HG03139 (cell line): ENCODE measurements at regions not wholly inside any gene's neighbourhood (a gene's known extent, or its start where the extent isn't known, plus 50 kb on each side); places are given as distances from the start of the nearest gene placed in this dataset.
"Not testable (repeated sequence)": the region's sequence is repeated elsewhere in the genome, so short reads cannot be mapped to it uniquely, and the experiment has no call there.

Experiments used
- ATAC-seq: cut with Tn5 transposase; IDR thresholded peaks from one replicate; pipeline ENCODE4 v1.9.1; 2021; ENCODE audit not compliant: unreplicated experiment

DNA sequence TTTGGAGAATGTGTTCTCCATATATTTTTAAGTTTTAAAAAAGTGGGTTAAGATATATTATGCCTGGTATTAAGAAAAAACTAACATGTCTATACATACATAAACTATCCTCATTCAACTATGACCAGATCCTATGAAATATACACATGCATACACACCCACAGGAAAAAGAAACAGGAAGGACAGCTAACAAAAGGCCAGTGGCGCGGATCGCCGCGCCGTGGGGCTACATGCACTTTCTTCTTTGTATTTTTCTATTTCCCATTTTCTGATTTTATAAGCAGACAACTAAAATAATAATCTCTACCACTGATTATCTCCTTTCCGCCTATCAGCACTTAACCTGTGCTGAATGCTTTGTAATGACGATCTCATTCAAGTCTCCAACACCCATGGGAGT, 160.1 kb downstream of the OR4M2 start:
- ATAC-seq, result no peak

DNA sequence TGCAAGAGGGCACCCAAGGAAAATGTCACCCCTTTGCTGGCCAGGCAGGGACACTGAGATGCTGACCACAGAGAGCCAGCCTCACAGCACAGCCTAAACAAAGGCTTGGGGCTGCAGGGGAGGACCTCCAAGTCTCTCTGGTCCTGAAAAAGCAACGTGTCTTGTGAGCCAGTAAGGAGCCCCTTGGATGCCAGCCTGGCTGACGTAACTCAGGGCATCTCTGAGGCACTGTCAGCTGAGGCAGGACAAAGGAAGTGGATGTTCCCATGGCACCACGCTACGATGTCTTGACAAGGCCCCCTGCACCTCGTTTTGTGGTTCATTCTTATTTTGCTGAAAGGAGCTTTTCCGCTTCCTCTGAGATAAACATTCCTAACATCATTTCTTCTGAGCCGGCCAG, 160.7 kb downstream of the OR4M2 start:
- no peak for ATAC-seq

DNA sequence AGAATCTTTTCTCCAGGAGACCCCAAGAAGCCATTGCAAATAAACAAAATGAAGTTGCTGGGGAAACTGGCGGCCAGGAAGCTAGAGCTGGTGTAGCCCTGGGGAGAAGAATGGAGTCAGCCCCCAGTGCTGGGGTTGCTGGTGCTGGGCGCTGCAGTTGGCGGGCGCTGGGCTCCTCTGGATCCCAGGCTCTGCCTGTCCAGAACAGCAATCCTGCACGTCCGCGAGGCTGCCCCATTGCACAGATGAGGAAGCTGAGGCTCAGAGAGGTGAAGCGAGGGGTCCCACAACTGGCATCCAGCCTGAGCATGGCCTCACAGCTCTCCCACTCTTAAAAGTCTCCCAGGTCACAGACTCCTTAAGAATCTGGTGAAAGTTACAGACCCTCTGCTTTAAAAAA, 161.1 kb downstream of the OR4M2 start:
- ATAC-seq, result no peak

DNA sequence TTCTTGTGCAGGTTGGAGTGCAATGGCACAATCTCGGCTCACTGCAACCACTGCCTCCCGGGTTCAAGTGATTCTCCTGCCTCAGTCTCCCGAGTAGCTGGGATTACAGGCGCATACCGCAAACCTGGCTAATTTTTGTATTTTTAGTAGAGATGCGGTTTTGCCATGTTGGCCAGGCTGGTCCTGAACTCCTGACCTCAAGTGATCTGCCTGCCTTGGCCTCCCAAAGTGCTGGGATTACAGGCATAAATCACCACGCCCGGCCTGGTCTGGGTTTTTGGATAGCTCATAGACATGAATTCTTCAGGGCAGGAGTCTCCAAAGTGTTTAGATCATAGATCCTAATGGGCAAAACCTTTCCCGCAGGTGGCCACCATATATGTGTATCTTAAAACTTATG, 162.0 kb downstream of the OR4M2 start:
- not testable (repeated sequence) for ATAC-seq

DNA sequence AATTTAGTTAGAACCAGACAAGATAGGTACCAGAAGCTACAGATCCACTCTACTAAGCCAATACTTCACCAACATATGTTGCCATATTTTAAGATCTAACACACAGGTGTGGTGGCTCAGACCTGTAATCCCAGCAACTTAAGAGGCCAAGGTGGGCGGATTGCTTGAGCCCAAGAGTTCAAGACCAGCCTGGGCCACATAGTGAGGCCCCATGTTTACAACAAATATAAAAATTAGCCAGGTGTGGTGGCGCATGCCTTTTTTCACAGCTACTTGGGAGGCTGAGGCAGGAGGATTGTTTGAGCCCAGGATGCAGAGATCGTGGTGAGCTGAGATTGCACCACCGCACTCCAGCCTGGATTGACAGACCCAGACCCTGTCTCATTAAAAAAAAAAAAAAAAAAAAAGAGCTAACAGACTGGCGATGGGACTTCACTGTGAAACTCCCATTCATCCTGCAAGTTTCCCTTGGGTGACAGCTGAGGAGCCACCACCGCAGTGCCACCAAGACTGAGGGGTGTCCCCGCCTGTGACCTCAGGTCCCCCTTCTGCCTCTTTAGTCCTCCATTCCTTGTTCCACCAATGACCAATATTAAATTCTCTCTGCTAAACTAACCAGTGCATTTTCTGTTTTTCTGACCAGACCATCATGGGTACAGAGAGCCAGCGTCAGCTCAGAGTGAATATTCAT, 163.3 kb downstream of the OR4M2 start:
- no peak for ATAC-seq

DNA sequence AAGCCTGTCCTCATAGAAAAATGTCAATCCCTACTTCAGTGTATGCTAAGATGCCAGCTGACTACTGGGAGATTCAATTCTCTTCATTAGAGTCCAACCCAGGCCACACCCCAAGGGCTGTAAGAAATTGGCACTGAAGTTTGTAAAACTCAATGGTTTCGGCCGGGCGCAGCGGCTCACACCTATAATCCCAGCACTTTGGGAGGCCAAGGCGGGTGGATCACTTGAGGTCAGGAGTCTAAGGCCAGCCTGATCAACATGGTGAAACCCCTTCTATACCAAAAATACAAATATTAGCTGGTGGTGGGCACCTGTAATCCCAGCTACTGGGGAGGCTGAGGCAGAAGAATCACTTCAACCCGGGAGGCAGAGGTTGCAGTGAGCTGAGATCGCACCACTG, 169.2 kb downstream of the OR4M2 start:
- ATAC-seq, result not testable (repeated sequence)

DNA sequence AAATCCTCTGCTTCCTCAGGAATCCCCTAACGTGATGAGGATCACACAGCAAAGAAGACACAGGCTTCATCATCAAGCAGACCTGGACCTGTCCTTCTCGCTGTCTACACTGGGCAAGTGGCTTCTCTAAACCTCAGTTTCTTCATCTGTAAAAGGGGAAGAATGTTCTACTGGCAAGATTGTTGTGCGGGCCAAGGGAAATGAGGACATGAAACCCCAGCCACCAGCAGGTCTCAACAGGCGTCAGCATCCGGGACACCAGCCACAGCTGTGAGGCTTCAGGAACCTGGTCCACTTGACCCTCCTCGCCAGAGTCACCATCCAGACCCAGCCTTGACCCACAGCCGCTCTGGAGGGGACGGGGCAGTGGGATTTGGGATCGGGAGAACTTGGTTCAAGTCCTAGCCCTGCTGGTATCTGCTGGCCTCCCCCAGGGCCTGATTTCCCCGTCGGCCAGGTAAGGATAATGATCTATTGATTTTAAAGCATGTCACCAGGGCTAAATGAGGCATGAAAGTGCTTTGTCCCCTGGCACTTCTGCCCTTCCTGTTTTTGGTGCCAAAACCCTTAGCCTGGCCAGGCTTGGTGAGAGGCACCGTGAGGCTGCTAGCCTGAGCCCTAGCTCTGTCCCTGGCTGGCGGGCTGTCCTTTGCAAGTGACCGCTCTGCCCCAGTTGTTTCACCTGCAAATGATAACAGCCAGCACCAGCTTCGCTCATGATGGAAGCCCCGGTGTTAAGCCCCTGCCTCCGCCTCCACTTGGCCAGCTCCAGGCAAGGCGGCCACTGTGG, 170.4 kb downstream of the OR4M2 start:
- ATAC-seq, result not testable (repeated sequence)

DNA sequence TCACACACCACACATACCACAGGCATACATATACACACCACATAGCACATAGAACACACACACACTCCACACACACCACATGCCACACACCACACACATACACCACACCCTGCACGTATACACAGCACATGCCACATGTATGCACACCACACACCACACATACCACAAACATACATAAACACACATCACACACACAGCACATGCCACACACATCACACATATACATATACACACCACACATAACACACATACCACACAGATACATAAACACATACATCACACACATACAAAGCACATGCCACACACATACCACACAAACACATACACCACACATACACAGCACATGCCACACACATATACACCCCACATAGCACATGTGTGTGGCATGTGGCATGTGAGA, 171.1 kb downstream of the OR4M2 start:
- ATAC-seq, result no peak

DNA sequence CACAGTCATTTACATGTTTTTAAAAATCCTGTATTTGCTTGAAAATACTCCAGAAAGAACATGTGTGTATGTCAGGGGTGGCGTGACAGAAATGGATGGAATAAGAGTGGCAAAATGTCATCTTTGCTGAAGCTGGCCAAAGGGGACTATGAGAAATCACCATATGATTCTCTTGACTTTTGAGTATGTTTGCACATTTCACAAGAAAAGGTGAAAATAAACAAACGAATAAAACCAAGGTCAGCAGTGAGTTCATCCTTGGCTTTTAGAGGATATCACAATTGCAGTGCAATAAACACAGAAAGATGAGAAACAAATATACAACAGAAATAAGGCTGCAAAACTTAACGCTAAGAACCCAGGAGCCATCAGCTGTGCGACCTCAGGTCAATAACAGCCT, 171.7 kb downstream of the OR4M2 start:
- ATAC-seq, result not testable (repeated sequence)

DNA sequence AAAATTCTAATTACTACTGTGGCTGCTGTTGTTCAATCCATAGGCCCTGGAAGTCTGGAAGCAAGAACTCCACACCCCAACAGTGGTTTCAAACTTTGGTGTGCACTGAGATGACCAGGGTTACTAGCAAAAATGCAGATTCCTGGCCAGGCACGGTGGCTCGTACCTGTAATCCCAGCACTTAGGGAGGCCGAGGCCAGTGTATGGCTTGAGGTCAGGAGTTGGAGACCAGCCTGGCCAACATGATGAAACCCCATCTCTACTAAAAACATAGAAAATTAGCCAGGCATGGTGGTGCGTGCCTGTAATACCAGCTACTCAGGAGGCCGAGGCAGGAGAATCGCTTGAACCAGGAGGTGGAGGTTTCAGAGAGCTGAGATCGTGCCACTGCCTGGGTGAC, 172.2 kb downstream of the OR4M2 start:
- ATAC-seq, result not testable (repeated sequence)

DNA sequence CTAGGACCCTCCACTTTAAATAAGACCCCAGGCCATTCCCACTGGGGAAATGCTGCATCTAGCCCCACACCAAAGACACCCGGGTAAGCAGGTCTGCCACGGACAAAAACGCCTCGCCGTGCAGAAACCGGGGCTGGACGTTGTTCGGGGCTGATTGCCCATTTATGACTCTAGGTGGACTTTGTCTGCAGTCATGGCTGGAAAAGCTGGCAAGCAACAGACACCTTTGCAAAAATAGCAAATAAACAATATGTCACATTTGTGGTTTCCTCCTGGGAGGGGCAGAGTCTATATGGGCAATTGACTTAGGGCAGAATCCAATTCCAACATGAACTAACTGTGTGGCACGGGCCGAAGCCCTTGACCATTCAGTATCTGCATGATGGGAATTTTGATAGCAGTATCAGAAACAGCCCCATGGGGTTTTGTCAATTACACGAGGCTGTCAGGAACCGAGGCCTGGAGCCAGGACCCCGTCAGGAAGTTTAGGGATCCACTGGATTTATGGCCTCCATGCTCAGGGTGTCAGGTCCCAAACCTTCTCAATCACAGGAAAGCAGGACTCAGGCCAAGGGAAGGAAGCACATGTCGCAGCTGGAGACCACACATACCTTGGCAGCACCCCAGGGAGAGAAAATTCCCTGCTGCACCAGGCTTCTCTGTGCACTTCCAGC, 172.8 kb downstream of the OR4M2 start:
- ATAC-seq, result not testable (repeated sequence)

DNA sequence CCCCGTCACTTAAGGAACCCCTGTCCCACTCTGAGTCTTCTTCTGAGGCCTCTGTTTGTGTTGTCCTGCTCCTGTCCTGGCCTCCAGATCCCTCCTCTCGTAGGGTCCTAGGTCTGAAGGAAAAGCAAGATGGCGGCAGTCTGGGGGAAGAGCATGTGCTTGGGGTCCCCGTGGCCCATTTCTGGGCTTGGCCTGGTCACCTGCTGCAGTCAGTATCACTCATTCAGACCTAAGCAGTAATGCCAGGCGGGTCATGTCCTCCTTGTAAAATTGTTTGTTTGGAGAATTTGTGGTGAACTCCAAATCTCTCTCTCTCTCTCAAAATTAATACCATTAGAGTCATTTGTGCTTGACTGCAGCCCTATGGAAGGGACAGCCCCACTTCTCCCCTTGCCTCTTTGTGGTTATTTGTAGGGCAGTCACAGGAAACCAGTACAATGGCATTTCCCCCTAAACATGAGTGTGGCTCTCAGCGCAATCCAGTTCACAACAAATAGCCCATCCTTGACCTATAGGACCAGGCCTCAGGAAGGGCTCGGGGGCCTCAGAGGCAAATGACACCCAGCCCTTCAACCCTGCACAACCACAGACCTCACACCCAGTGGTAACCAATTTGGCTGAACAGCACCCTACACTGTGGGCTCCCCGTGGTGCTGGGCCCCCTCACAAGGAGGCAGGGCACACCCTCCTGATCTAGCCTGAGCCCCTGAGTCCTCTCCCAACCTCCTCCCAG, 173.5 kb downstream of the OR4M2 start:
- no peak for ATAC-seq

DNA sequence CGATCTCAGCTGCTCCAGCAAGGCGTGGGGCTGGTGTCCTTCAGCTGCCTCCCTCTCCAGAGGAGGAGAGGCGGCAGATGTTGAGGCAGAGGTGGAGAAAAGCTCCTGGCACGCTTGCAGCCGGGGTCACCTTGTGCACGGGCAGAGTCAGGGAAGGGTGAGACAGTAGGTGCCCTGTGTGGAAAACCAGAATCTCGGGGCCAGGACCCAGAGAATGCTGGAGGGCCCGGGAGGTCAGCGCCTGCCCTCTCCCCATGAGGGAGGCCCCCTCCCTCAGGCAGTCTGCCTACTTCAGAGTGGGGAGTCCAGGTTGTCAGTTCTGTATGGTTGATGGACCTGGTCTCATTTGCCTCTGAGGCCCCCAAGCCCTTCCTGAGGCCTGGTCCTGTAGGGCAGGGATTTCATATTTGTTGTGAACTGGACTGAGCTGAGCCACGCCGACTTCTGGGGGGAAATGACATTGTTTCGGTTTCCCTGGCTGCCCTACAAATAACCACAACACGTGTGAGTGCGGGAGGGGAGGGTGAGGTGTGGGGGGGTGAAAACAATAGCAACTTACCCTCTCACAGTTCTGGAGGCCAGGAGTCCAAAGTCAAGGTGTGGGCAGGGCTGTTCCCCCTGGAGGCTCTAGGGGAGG, 174.2 kb downstream of the OR4M2 start:
- ATAC-seq, result not testable (repeated sequence)

DNA sequence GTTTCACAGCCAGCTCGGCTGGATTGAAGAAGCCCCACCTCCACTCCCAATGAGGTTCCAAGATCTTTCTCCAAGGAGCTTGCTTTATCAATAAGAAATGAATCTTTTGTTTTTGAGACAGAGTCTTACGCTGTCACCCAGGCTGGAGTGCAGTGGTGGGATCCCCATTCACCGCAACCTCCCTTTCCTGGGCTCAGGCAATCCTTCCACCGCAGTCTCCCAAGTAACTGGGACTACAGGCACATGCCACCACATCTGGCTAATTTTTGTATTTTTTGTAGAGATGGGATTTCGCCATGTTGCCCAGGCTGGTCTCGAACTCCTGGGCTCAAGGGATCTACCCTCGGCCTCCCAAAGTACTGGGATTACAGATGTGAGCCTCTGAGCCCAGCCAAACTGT, 175.3 kb downstream of the OR4M2 start:
- ATAC-seq, result not testable (repeated sequence)

DNA sequence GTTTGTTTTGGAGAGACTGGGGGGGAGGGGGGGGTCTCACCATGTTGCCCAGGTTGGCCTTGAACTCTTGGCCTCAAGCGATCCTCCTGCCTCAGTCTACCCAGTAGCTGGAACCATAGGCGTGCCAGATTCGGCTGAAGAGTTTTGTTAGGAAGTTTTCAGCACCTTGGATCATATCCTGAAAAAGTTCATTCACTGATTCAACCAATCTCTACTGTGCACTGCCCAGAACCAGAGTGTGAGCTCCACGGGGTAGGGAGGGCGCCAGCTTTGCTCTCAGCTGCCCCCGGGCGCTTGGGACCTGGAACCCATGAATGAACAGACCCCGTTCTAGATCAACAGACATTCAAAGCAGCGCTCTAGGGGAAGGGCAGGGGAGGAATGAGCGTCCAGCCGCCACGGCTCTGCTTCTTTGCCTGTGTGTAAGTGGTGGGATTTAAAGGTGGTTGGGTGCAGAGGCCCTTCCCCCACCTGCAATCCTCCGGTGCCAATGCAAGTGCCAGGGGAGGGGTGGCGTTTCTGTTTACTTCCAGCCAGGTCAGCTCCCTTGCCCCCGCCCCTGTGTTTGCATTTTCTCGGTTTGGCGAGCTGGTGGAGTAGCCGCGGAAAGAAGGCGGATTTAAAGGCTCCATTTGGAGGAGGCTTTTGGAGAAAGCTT, 176.2 kb downstream of the OR4M2 start:
- ATAC-seq, result not testable (repeated sequence)

DNA sequence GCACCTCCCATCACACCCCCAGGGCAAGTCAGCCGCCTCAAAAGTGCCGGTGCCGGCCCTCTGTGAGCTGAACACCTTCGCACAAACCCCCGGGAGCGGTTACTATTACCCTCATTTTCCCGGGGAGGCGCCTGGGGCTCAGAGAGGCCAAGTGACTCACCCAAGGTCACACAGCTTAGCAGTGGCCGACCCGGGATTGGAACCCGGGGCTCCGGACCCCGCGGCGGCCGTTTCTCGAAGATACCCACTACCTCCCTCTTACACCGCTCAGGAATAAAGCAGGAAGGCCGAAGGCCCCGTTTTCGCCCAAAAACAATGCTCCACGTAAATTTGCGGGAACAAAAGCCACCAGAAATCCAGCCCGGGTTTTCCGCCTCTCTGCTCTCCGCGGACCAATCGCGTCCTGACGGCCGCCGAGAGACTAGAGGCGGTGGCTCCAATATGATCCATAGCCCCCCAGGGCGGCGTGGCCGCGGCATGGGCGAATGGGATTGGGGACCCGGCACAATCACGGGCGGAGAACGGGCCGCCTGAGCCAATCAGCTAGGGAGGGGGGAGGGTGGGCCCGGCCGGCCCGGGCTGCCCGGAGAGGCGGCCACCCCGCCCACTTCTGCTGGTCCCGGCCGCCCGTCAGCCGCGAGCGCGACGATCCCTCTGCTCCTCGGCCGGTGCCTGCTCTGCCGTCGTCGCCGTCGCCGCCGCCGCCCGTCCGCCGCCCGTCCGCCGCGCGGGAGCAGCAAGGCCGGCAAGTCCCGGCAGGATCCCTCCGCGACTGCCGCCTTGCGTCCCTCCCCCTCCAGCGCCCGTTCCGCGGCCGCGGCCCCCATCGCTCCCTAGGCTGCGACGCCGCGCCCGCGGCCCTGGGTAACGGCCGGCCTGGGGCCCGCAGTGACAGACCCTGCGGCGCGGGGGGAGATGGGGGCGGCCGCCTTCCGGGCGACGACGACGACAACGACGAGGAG, 177.0 kb downstream of the OR4M2 start:
- ATAC-seq, result no peak

DNA sequence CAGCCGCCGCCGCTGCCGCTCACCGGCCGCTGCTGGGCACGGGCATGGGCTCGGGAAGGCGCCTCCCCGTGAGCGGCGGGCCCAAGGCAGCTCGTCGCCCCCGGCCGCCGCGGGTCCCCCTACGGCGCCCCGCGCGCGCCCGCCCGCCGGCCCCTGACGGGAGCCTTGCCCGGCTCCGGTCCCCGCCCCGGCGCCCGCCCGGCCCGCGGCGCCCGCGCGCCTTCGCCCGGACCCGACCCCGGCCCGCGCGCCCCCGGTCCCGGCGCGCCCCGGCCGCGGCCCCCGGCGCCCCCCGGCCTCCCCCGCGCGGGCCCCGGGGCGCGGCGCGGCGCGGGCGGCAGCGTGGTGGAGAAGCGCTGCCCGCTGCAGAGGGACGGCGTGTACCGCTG, 177.7 kb downstream of the OR4M2 start:
- ATAC-seq, result no peak

DNA sequence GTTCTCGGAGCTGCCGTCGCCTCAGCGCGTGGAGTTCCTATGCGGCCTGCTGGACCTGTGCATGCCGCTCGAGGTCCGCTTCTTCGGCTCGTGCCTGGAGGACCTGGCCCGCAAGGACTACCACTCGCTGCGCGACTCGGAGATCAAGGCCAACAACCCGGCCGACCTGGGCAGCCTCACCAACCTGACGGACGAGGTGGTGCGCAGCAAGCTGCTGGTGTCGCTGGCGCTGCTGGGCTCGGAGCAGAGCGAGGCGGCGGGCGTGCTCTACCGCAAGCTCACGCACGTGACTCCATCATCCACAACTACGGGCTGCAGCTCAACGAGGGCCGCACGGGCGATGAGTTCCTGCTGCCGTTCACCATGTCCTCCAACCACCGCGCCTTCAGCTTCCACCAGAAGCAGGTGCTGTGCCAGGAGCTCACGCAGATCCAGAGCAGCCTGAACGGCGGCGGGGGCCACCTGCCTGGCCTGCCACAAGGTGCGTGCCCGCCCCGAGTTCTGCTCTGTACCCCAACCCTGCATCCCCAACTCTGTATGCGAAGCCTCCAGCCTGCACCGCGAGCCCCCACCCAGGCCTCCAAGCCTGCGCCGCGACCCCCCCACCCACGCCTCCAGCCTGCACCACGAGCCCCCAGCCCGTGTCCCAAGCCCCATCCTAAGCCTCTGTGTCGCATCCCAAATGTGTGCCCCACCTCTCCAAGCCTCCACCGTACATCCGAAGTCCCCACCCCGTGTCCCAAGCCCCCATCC, 178.2 kb downstream of the OR4M2 start:
- ATAC-seq, result no peak
